ENCODE measurements at regions not wholly inside any gene's neighbourhood (a gene's known extent, or its start where the extent isn't known, plus 50 kb on each side); places are given as distances from the start of the nearest gene placed in this dataset.

- Mint-ChIP-seq H3K36me3 (ENCODE audit: low read depth) (no peaks in the 10 kb centered on the region), H3K4me1 (ENCODE audit: low read depth) (no peaks in the 10 kb centered on the region), H3K27me3 (no peaks in the 10 kb centered on the region), H3K27ac (no peak overlapping the region), H3K4me3 (no peak overlapping the region), H3K9me3 (peaks cover 1% of the 10 kb centered on the region)
- intact Hi-C loops (cut with micrococcal nuclease) = no loop called here
- no peak for DNase-seq
- ChIA-PET POLR2A (no interaction called here), CTCF (no interaction called here)
- no peak for ATAC-seq
- TF ChIP-seq CTCF (IDR thresholded peaks at IDR 0.05) = no peak
Observed at GRCh38 chr1:216997069-216997468, 273.8 kb upstream of the ESRRG start.

- Mint-ChIP-seq H3K4me1 (ENCODE audit: low read depth) (no peaks in the 10 kb centered on the region), H3K27ac (no peak overlapping the region), H3K27me3 (no peaks in the 10 kb centered on the region), H3K4me3 (no peak overlapping the region), H3K36me3 (ENCODE audit: low read depth) (no peaks in the 10 kb centered on the region), H3K9me3 (peaks cover 2% of the 10 kb centered on the region)
- DNase-seq = no peak
- POLR2A ChIA-PET = no interaction called here
- TF ChIP-seq CTCF (IDR thresholded peaks at IDR 0.05) = no peak
- intact Hi-C loops (cut with micrococcal nuclease) = no loop called here
- ATAC-seq = no peak
- CTCF ChIA-PET = no interaction called here
Observed at GRCh38 chr1:216984536-216984935, 261.3 kb upstream of the ESRRG start.

GRCh38 chr1:216983823-216984222, 260.6 kb upstream of the ESRRG start:
- ATAC-seq = no peak
- Mint-ChIP-seq H3K4me1 (ENCODE audit: low read depth) (no peaks in the 10 kb centered on the region), H3K36me3 (ENCODE audit: low read depth) (no peaks in the 10 kb centered on the region), H3K4me3 (no peak overlapping the region), H3K9me3 (peaks cover 2% of the 10 kb centered on the region), H3K27ac (no peak overlapping the region), H3K27me3 (no peaks in the 10 kb centered on the region)
- POLR2A ChIA-PET = no interaction called here
- CTCF ChIA-PET = no interaction called here
- TF ChIP-seq CTCF (IDR thresholded peaks at IDR 0.05) = no peak
- intact Hi-C loops (cut with micrococcal nuclease) = no loop called here
- no peak for DNase-seq

GRCh38 chr1:216961516-216961915, 238.3 kb upstream of the ESRRG start:
- no peak for TF ChIP-seq CTCF (IDR thresholded peaks at IDR 0.05)
- no peaks in the 10 kb centered on the region for H3K4me1 Mint-ChIP-seq (ENCODE audit: low read depth)
- no peaks in the 10 kb centered on the region for H3K36me3 Mint-ChIP-seq (ENCODE audit: low read depth)
- H3K27ac Mint-ChIP-seq = no peak overlapping the region
- ATAC-seq (no peak), DNase-seq (no peak)
- H3K9me3 Mint-ChIP-seq = peaks cover 8% of the 10 kb centered on the region
- H3K4me3 Mint-ChIP-seq = no peak overlapping the region
- no peaks in the 10 kb centered on the region for H3K27me3 Mint-ChIP-seq
- CTCF ChIA-PET = no interaction called here
- POLR2A ChIA-PET = no interaction called here
- intact Hi-C loops (cut with micrococcal nuclease) = no loop called here

- Mint-ChIP-seq H3K4me1 (ENCODE audit: low read depth) (no peaks in the 10 kb centered on the region), H3K27ac (no peak overlapping the region), H3K4me3 (no peak overlapping the region), H3K9me3 (peaks cover 8% of the 10 kb centered on the region), H3K27me3 (no peaks in the 10 kb centered on the region), H3K36me3 (ENCODE audit: low read depth) (no peaks in the 10 kb centered on the region)
- DNase-seq (no peak), ATAC-seq (no peak)
- intact Hi-C loops (cut with micrococcal nuclease) = no loop called here
- CTCF ChIA-PET = no interaction called here
- POLR2A ChIA-PET = no interaction called here
- no peak for TF ChIP-seq CTCF (IDR thresholded peaks at IDR 0.05)
Observed at GRCh38 chr1:216960716-216961115, 237.5 kb upstream of the ESRRG start.
